ENCODE measurements at regions not wholly inside any gene's neighbourhood (a gene's known extent, or its start where the extent isn't known, plus 50 kb on each side); places are given as distances from the start of the nearest gene placed in this dataset.

GRCh38 chr21:43345046-43345745 is 81.7 kb downstream of the SIK1 start:
- TF ChIP-seq POLR2A (IDR thresholded peaks at IDR 0.05; ENCODE audit: low read depth, low read length) (no peak), POLR2AphosphoS5 (IDR thresholded peaks at IDR 0.05; ENCODE audit: low read depth, low read length) (no peak), TAF1 (IDR thresholded peaks at IDR 0.05; ENCODE audit: borderline replicate concordance, low read depth, low read length) (no peak)

Data from GM12892 (cell line).